IMR-90 (cell line): ENCODE measurements at regions not wholly inside any gene's neighbourhood (a gene's known extent, or its start where the extent isn't known, plus 50 kb on each side); places are given as distances from the start of the nearest gene placed in this dataset.

ENCODE experiments used
- BHLHE40 ChIP-seq: fragments of 150-350 bp; IDR thresholded peaks from 2 replicates; pipeline ENCODE4 v1.6.1; 2016; ENCODE audit warnings: mild to moderate bottlenecking, low read depth, low read length
- CEBPB ChIP-seq: IDR thresholded peaks from 2 replicates; pipeline ENCODE4 v1.6.1; 2012; ENCODE audit warnings: low read depth, low read length, improper control_type of control experiment
- CTCF ChIP-seq: conservative IDR thresholded peaks from 2 replicates; pipeline ENCODE4 v1.5.1; 2012; ENCODE audit warnings: mild to moderate bottlenecking, low read depth, low read length, improper control_type of control experiment
- FOS ChIP-seq: fragments of 150-350 bp; IDR thresholded peaks from 2 replicates; pipeline ENCODE4 v1.6.1; 2016; ENCODE audit warnings: low read depth, low read length
- MAFK ChIP-seq: IDR thresholded peaks from 2 replicates; pipeline ENCODE4 v1.6.1; 2012; ENCODE audit warnings: low read depth, low read length, improper control_type of control experiment
- MXI1 ChIP-seq: IDR thresholded peaks from 2 replicates; pipeline ENCODE4 v1.6.1; 2012; ENCODE audit warnings: low read depth, mild to moderate bottlenecking, low read length, moderate library complexity, borderline replicate concordance
- NFE2L2 ChIP-seq: fragments of 150-350 bp; IDR thresholded peaks from 2 replicates; pipeline ENCODE4 v1.6.1; 2016; ENCODE audit warnings: low read depth, mild to moderate bottlenecking, low read length
- POLR2A ChIP-seq: IDR thresholded peaks from 2 replicates; pipeline ENCODE4 v1.6.1; 2012; ENCODE audit warnings: mild to moderate bottlenecking, low read depth, low read length
- RAD21 ChIP-seq: IDR thresholded peaks from 2 replicates; pipeline ENCODE4 v1.6.1; 2012; ENCODE audit warnings: low read length, improper control_type of control experiment
- RFX5 ChIP-seq: IDR thresholded peaks from 2 replicates; pipeline ENCODE4 v1.8.0; 2012; ENCODE audit warnings: low read depth, mild to moderate bottlenecking, low read length, moderate library complexity
- SMC3 ChIP-seq: fragments of 150-350 bp; IDR thresholded peaks from 2 replicates; pipeline ENCODE4 v1.6.1; 2016; ENCODE audit warnings: low read depth, mild to moderate bottlenecking, antibody characterized with exemption, low read length, moderate library complexity

- TF ChIP-seq POLR2A = no peak
- no peak for TF ChIP-seq SMC3
- no peak for TF ChIP-seq CTCF
- no peak for TF ChIP-seq BHLHE40
- TF ChIP-seq FOS = no peak
- no peak for TF ChIP-seq RFX5
- no peak for TF ChIP-seq MXI1
- no peak for TF ChIP-seq MAFK
- TF ChIP-seq CEBPB = no peak
- TF ChIP-seq RAD21 = no peak
- TF ChIP-seq NFE2L2 = no peak
Measured at GRCh38 chr11:105224482-105225253, 85.1 kb upstream of the CARD18 start.
